CD1c-positive myeloid dendritic cell (primary cell): ENCODE measurements at regions not wholly inside any gene's neighbourhood (a gene's known extent, or its start where the extent isn't known, plus 50 kb on each side); places are given as distances from the start of the nearest gene placed in this dataset.
"Not testable (repeated sequence)": the region's sequence is repeated elsewhere in the genome, so short reads cannot be mapped to it uniquely, and the experiment has no call there.

Experiments
- DNase-seq: peaks from one replicate; pipeline ENCODE4 v3.0.0-alpha.2; 2016; ENCODE audit errors: extremely low spot score

DNA sequence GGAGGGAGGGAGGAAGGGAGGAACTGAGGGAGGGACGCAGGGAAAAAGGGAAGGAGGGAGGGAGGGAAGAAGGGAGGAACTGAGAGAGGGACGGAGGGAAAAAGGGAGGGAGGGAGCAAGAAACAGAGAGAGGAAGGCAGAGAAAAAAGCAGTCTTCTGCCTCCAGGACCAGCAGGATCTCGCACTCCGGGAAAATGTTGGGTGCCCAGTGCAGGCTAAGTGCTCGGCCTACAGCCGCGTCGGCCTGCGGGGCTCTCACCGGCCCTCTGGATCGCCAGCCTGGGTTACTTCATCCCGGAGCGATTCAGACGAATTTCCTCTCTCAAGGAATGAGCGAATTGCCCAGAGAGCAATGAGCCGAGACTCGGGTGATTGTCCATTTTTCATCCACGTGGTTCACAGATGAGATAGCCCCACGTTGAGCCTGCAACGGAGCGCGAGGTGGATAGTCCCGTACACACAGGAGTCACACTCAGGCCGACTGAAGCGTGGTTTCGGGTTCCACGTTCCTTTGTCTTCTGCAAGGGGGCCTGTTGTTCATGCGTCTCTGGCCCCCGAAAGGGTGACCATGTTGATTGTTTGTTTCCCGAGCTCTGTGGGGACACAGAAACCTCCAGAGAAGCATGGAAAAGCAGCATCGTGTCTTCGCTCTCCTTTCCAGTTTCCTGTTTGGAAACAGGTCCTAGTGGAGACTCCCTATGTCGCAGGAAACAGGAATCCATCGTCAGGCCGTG, 1937.1 kb upstream of the DEFB115 start:
- DNase-seq: not testable (repeated sequence)

DNA sequence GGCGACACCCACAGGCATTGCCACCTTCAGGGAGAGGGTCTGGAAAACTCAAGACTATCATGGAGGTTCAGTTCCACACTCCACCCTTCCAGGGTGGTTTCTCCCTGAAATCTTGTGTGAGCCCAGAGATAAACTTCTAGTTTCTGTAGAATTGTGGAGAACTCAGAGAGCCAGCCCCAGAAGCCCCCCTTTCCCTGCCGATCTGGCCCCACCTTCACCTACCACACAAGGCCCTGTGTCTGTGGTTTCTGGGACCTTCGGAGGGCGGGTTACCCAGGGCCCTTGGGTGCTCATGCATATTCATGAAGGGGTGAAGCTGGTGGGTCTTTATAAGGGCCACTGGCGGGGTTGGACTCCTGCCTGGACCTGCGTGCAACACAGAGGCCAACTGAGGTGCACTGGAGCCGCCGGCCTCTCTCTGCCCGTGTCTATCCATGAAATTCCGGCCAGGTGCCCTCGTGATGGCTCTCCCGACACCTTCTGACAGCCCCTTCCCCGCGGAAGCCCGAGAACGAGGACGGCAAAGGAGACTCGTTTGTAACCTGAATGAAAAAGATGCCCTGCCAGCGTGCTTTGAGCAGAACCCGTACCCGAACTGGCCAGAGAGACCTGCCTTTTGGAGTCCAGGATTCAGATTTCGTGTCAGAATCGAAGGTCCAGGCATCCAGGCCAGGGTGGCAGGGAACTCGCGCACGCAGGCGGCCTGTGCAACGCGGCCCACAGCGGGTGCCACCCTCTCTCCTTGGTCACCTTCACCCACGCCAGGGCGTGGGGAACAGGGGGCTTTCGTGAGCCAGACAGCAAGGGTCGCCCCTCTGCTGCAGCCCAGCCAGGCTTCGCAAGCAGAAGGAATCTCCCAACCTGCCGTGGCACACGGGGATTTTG, 1933.6 kb upstream of the DEFB115 start:
- DNase-seq: not testable (repeated sequence)

DNA sequence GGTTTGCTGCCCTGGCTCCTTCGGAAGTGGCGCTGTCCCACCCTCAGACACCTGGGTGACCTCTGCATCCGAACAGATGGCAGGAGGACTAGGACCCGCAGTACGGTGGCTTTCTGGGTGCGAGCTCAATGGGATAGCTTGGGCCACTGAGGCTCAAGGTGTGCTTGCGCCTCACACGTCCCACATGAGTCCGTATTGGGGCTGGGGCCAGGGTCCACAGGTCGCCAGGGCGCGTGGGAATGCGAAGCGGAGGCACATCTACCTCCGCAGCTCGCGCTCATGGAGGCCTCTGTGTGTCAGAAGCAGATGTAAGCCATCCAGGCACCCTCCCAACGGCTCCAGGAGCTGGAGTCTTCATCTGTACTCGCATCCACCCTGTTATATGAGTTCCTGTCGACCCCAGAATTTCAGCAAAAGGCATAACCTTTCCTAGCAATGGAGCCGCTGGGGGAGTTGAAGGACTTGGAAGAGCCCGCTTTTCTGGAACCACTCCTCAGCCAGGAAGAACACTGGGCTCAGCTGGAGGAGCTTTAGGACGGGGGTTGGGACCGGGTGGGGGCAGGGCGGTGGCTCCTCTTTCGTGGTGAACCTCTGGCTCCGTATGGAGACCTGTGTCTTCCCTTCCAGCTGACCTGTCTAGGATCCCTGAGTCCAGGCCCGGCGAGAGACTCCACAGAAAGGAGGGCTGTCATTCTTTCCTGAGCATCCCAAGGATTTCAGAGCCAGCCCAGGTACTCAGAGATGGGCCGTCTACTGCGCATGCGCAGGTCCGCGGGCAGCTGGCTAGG, 1932.8 kb upstream of the DEFB115 start:
- not testable (repeated sequence) for DNase-seq

DNA sequence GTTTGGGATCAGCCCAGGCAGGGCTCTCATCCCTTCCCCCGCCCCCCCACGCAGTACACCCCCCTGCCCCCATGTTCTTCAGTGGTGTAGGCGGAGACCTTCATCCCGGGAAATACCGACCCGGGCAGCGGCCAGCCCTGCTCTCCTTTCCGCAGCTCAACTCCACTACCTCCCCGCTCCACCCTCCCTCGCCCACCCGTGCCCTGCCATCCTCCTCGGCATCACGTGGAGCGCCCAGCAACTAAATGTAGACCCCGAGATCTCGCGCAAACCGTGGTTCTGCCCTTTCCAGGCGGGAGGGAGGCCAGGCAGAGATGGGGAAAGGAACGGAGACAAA, 1932.2 kb upstream of the DEFB115 start:
- DNase-seq: no peak

DNA sequence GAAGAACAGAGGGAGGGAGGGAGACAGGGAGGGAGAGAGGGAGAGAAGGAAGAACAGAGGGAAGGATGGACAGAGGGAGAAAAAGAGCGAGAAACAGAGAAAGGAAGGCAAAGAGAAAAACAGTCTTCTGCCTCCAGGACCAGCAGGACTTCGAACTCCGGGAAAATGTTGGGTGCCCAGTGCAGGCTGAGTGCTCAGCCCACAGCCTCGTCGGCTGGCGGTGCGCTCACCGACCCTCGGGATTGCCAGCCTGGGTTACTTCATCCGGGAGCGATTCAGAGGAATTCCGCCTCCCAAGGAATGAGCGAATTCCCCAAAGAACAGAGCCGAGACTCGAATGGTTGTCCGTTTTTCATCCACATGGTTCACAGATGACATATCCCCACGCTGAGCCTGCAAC, 1931.7 kb upstream of the DEFB115 start:
- DNase-seq: not testable (repeated sequence)

DNA sequence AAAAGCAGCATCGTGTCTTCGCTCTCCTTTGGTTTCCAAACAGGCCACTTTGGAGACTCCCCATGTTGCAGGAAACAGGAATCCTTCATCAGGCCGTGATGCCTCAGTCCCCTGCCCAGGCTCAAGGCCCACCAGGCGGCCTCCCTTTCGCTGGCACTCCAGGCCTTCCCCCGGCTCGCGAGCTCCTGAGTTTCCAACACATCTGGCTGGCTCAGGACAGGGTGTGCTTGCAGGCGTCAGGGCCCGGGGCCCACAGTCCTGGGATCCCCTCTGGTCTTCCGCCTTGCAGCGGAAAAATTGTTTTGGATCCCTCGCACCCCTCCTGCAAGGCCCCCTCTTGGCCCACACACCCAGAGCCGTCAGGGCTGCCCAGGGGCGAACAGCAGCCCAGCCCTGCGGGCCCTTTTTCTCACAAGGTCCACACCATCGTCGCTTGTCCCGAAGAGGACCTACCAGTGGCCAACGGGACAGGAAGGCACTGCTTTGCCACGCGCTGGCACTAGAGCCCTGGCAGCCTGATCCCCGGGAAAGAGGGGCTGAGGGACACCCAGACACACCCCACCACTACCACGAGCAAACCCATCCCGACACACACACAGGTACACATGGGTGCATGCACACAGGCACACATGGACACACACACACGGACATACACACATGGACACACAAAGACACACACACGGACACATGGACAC, 1930.9 kb upstream of the DEFB115 start:
- no peak for DNase-seq

DNA sequence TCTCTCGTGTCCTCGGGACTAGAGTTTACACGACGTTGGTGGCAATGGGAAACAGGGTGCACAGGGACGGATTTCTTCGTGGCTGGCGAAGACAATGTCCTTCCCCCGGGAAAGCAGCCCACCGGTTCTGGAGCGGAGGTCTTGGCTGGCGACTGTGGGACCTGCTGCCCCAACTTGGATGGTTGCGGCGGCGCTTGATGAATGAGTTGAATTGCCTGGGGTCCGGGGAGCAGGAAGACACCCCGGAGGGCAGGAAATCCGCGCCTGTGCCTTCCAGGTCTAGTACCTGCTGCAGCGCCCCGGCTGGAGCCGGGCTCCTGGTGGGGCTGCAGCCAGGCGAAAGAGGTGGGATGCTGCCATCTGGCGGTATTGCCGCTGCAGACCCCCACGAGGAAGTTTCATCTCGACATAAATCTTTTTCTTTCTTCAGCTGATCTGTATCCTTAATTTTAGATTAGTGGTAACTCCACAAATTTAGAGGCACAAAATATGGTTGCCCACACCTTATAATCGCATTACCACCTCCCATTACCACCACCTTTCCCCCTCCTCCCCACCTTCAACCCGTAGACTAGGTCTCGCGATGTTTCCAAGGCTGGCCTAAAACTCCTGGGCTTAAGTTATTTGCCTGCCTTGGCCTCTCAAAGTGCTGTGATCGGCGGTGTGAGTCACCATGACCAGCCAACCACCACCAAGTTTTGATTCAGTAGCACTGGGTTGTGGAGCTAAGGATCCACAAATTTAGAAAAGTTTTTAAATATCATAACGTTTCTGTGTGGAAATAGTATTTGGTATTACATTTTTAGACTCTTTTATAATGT, 1929.7 kb upstream of the DEFB115 start:
- not testable (repeated sequence) for DNase-seq

DNA sequence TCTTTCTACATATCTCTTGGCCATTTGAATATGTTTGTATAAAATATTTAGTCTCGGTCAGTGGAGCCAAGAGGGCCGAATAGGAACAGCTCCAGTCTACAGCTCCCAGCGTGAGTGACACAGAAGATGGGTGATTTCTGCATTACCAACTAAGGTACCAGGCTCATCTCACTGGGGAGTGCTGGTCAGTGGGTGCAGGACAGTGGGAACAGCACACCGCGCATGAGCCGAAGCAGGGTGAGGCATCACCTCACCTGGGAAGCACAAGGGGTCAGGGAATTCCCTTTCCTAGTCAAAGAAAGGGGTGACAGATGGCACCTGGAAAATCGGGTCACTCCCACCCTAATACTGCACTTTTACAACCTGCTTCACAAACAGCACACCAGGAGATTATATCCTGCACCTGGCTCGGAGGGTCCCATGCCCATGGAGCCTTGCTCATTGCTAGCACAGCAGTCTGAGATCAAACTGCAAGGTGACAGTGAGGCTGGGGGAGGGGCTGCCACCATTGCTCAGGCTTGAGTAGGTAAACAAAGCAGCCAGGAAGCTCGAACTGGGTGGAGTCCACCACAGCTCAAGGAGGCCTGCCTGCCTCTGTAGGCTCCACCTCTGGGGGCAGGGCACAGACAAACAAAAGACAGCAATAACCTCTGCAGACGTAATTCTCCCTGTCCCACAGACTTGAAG, 1926.9 kb upstream of the DEFB115 start:
- not testable (repeated sequence) for DNase-seq

DNA sequence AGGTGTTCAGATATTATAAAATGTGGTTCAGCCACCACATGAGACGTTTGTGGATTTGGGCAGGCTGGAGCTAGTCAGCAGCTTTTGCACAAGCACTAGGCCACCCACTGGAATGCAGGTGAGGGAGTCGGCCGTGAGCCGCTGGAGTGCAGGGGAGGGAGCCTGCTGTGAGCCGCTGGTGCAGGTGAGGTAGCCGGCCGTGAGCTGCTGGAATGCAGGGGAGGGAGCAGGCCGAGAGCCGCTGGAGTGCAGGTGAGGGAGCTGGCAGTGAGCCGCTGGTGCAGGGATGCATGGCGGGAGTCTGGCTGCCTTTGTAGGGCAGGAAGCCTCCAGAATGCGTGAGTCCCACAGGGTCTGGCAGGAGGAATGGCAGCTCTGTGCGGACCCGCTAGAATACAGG, 1907.6 kb upstream of the DEFB115 start:
- no peak for DNase-seq

DNA sequence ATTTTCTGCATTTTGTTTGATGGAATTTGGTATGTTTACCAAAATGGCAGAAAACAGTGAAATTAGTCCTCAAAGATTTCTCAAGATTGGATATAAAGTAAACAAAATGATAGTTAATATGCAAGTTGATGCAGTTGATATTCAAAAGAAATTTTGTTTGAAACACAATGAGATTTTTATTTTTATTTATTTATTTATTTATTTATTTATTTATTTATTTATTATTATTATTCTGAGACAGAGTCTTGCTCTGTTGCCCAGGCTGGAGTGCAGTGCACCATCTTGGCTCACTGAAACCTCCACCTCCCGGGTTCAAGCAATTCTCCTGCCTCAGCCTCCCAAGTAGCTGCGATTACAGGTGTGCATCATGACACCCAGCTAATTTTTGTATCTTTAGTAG, 1881.5 kb upstream of the DEFB115 start:
- not testable (repeated sequence) for DNase-seq

DNA sequence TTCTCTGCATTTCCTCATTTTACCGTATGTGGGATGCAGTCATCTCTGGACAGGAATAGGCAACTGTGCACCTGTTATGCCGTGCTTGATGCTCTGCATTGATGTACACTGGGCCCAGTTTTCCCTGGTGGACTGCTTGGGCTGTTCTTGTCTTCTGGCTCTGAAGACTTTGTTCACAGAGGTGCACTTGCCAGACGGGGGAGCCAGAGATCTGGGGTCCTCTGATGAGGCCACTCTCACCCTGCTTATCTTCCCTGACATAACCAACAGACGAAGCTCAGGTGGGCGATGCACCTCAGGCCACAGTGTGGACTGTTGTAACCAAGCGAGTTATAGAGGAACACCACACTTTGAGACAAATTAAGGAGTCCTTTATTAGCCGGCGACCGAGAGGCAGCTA, 1864.6 kb upstream of the DEFB115 start:
- not testable (repeated sequence) for DNase-seq

DNA sequence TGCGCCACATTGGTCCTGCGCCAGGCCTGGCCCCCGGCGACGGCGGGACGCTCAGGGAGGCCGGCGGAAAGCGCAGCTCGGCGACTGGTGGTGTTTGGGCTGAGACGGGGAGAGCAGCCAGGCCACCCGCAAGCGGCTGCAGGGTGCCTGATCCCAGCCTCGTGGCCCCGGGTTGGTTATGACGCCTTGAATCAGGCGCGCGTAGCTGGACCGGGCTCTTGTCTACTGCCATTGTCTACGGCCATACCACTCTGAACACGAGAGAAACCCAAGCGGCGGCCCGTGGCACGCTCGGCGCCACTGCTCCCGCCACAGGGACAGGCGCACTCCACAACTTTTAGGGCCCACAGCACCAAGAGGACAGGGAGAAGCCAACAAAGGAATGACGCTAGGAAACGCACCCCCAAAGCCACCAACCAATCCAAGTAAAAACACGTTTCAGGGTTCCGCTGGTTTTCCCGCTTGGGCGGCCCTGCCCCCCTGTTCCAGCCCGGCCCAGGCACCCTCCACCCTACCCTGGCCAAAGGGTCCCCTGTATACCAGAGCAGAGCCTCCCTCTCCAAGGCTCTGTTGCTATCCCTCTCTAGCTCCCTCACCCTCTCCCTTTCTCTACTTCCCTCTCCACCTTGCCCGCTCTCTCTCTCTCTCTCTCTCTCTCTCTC, 1849.3 kb upstream of the DEFB115 start:
- DNase-seq: no peak

DNA sequence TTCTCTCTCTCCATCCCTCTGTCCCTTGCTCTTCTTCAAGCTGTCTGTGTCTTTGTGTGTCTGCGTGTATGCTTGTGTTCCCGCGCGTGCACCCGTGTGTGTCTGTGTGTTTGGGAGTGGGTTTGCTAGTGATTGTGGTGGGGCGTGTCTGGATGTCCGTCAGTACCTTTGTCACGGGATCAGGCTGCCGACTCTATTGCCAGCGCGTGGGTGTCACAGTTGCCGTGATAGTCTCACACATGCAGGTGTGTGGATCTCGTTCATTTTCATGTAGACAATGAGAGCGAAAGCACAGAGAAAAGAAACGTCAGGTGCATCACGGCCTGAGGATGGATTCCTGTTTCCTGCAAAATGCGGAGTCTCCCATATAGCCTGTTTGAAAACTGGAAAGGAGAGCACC, 1848.8 kb upstream of the DEFB115 start:
- not testable (repeated sequence) for DNase-seq

DNA sequence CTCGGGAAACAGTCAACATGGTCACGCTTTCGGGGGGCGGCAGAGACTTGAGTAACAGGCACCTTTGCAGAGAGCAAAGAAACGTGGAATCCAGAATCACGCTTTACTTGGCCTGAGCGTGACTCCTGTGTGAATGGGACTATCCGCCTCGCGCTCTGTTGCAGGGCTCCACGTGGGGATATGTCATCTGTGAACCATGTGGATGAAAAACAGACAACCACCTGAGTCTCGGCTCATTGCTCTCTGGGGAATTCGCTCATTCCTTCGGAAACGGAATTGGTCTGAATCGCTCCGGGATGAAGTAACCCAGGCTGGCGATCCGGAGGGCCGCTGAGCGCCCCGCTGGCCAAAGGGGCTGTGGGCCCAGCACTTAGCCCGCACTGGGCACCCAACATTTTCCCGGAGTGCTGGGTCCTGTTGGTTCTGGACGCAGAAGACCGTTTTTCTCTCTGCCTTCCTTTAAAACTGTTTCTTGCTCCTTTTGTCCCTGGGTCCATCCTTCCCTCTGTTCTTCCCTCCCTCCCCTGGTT, 1848.2 kb upstream of the DEFB115 start:
- not testable (repeated sequence) for DNase-seq

DNA sequence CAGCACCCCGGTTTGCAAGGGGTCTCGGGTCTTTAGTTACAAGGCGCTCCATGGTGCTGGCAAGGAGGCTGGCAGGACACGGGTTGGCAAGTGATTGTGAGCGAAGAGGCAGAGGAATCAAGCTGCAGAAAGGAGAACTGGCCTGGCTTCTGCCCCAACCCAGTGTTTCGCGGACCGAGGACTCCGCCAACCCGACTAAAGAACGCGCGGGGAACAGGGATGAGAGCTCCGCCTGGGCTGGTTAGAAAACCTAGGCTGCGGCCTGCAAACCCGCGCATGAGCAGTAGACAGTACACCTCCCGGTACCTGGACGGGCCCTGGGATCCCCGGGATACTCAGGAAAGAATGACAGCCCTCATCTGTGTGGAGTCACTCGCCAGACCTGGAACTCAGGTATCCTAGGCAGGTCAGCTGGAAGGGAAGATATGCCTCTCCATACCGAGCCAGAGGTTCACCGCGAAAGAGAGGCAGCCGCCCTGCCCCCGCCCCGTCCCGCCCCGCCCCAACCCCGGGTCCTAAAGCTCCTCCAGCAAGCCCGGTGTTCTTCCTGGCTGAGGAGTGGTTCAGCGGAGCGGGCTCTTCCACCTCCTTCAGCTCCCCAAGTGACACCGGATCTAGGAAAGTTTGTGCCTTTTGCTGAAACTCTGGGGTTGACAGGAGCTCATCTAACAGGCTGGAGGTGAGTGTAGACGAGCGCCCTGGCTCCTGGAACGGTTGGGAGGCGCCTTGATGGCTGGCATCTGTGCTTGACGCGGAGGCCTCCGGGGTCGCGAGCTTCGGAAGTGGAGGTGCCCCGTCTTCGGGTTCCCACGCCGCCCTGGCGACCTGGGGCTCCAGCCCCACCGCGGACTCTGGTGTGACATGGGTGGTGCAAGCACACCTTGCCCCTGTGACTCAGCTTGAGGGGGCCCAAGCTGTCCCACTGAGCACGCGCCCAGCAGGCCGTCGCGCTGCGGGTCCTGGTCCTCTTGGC, 1847.3 kb upstream of the DEFB115 start:
- DNase-seq: no peak

DNA sequence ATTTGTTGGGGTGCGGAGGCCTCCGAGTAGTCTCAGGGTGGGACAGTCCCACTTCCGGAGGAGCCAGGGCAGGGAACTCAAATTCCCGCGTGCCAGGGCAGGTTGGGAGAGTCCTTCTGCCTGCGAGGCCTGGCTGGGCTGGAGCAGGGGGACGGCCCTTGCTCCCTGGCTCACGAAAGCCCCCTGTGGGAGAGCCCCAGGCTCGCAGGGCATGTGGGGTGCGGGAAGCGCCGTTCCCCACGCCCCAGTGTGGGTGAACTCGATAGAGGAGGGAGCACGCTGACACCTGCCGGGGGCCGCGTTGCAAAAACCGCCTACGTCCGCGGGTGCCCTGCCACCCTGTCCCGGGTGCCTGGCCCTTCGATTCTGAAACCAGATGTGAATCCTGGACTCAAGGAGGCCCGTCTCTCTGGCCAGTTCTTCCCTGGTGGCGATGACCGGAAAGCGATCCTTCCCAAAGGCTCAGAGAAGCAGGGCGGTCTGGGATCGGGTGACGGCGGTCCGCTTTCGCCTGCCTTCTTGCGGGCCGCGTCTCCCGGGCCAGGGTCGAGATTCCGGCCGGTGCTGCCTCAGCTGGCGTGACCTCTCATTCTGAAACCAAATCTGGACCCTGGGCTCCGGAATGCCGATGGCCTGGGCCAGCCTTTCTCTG, 1846.5 kb upstream of the DEFB115 start:
- no peak for DNase-seq

DNA sequence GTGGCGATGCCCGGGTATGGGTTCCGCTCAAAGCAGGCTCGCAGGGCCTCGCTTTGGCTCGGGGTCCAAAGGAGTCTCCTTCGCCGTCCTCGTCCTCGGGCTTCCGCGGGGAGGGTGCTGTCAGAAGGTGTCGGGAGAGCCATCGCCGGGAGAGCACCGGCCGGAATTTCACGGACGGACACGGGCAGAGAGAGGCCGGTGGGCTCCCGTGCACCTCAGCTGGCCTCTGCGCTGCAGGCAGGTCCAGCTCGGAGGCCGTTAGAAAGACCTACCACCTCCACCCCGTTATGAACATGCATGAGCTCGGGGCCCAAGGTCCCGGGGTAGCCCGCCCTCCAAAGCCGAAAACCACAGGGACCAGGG, 1846.0 kb upstream of the DEFB115 start:
- DNase-seq: not testable (repeated sequence)

DNA sequence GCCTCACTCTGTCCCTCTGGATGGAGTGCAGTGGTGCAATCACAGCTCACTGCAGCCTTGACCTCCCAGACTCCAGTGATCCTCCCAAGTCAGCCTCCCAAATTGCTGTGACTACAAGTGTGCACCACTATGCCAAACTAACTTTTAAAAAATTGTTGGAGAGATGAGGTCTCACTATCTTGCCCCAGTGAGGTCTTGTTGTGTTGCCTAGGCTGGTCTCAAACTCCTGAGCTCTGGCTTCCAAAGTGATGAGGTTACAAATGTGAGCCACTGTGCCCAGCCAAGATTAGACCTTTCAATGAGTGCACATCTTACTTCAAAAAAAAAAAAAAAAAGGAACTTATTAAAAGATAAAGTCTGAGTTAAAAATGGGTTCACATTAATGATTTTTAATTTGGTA, 1838.1 kb upstream of the DEFB115 start:
- DNase-seq: no peak
